ENCODE measurements at regions not wholly inside any gene's neighbourhood (a gene's known extent, or its start where the extent isn't known, plus 50 kb on each side); places are given as distances from the start of the nearest gene placed in this dataset.

DNA sequence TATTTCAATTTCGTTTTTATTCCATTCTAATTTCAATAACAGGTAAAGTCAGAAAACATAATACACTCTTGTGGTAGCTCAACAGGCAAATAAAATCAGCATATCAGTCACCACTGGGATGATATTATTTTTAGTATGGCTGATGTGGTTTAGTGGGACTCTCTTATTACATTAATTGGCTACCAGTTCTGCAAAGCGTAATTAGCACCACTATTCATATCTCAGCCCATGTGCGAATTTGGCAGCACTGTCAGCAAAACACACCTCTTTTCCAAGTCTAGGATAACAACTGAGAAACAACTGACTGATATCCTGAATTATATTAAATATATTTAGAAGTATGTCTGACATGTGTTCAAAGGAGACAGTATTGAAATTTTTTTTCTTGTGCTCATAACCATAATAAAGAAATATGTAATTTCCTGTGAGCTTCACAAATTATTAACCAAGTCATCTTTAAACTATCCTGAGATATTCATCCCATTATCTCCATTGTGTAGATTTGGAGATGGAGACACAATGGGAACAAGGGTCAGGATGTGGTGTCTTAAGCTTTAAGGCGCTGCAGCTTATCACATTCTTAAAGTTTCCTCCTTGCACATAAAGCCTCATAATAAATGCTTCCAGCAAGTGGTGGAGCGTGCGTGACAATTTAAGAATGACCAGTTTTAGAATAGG, 212.4 kb downstream of the TLE1 start:
- BruUV-seq (replicated peaks): no TSS peak
- no peaks in the 10 kb centered on the region for H3K27me3 Mint-ChIP-seq (ENCODE audit: unreplicated experiment)

DNA sequence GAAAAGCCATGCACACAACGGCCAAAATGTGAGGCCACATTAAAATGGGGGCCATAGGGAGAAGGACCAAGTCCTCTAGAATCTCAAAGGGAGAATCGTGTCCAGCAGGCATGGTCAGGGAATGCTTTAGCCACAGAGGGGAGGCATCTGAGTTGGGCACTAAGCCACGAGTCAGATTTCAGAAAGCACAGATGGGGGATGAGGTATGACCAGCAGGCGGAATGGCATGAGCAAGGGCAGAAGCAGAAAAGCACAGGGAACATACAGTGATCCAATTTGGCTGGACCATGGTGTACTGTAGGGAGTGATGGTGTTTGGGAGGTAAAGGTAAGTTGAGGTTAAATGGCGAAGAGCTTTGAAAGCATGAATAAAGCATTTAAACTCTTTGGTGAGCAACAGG, 214.6 kb downstream of the TLE1 start:
- Mint-ChIP-seq H3K36me3 (ENCODE audit: insufficient read depth, unreplicated experiment) (no peaks in the 10 kb centered on the region), H3K9me3 (ENCODE audit: low read depth, unreplicated experiment) (peaks cover 5% of the 10 kb centered on the region), H3K27ac (ENCODE audit: unreplicated experiment) (no peak overlapping the region), H3K4me3 (ENCODE audit: low read depth, unreplicated experiment) (no peak overlapping the region), H3K4me1 (ENCODE audit: low read depth, unreplicated experiment) (peaks cover 14% of the 10 kb centered on the region), H3K27me3 (ENCODE audit: unreplicated experiment) (no peaks in the 10 kb centered on the region)
- TF ChIP-seq, protein P1, sequence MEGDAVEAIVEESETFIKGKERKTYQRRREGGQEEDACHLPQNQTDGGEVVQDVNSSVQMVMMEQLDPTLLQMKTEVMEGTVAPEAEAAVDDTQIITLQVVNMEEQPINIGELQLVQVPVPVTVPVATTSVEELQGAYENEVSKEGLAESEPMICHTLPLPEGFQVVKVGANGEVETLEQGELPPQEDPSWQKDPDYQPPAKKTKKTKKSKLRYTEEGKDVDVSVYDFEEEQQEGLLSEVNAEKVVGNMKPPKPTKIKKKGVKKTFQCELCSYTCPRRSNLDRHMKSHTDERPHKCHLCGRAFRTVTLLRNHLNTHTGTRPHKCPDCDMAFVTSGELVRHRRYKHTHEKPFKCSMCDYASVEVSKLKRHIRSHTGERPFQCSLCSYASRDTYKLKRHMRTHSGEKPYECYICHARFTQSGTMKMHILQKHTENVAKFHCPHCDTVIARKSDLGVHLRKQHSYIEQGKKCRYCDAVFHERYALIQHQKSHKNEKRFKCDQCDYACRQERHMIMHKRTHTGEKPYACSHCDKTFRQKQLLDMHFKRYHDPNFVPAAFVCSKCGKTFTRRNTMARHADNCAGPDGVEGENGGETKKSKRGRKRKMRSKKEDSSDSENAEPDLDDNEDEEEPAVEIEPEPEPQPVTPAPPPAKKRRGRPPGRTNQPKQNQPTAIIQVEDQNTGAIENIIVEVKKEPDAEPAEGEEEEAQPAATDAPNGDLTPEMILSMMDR (IDR thresholded peaks at IDR 0.05; ENCODE audit: unreplicated experiment): no peak
- no peak for DNase-seq
- BruUV-seq (replicated peaks): no TSS peak
- CTCF ChIA-PET: no interaction called here
- intact Hi-C loops (cut with micrococcal nuclease; ENCODE audit: unreplicated experiment): no loop called here

More for the DNA sequence above, 212.4 kb downstream of the TLE1 start:
- Mint-ChIP-seq H3K4me1 (ENCODE audit: low read depth, unreplicated experiment) (peaks cover 14% of the 10 kb centered on the region), H3K27ac (ENCODE audit: unreplicated experiment) (no peak overlapping the region), H3K4me3 (ENCODE audit: low read depth, unreplicated experiment) (no peak overlapping the region), H3K9me3 (ENCODE audit: low read depth, unreplicated experiment) (peaks cover 5% of the 10 kb centered on the region), H3K36me3 (ENCODE audit: insufficient read depth, unreplicated experiment) (no peaks in the 10 kb centered on the region)
- intact Hi-C loops (cut with micrococcal nuclease; ENCODE audit: unreplicated experiment): no loop called here
- DNase-seq: no peak
- CTCF ChIA-PET: interaction anchor here (0.6 kb wide), 1 partner anchor 212 kb away, joined by 3 read pairs; the partner anchor contains the start of gene TLE1
- TF ChIP-seq, protein P1 (IDR thresholded peaks at IDR 0.05; ENCODE audit: unreplicated experiment): no peak

DNA sequence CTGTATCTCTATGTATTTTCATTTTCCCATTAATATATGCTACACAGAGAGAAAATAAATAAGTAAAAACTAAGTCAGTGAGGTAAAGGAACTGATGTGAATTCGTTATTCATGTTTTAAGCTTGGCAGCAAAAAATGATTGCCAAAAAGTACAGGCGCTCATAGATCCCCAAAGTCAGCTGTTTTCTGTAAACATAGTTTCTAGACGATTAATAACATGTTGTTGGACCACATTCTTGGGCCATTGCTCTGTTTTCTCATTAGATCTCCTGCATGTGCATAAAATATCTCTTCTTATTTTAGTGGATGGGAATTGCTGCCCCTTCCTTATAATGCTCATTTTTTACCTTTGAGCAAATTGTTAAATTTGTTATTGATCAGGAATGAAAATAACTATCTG, 215.2 kb downstream of the TLE1 start:
- H3K4me3 Mint-ChIP-seq (ENCODE audit: low read depth, unreplicated experiment): no peak overlapping the region
- no TSS peak for BruUV-seq (replicated peaks)

DNA sequence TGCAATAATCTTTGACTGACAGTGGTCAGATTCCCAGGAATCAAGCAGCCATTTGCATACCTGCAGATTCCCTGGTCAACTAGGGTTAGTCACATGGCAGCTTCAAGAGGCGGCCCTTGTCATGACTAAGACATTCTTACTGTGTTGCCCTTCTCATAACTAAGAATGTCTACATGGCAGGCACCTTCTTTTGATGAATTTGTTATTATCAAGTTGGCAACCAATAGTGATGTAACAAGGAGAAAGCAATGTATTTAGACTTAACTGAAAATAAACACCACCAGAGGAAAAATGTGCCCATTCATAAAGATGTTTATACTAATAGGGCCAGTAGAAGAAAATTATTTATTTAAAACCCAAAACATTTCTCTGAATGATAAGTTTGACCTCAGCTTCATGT, 215.6 kb downstream of the TLE1 start:
- intact Hi-C loops (cut with micrococcal nuclease; ENCODE audit: unreplicated experiment): no loop called here
- no peak for DNase-seq
- Mint-ChIP-seq H3K4me3 (ENCODE audit: low read depth, unreplicated experiment) (no peak overlapping the region), H3K4me1 (ENCODE audit: low read depth, unreplicated experiment) (peaks cover 14% of the 10 kb centered on the region), H3K27me3 (ENCODE audit: unreplicated experiment) (no peaks in the 10 kb centered on the region), H3K36me3 (ENCODE audit: insufficient read depth, unreplicated experiment) (no peaks in the 10 kb centered on the region), H3K9me3 (ENCODE audit: low read depth, unreplicated experiment) (peaks cover 5% of the 10 kb centered on the region), H3K27ac (ENCODE audit: unreplicated experiment) (no peak overlapping the region)
- BruUV-seq (replicated peaks): no TSS peak
- TF ChIP-seq, protein P1 (IDR thresholded peaks at IDR 0.05; ENCODE audit: unreplicated experiment): no peak
- CTCF ChIA-PET: no interaction called here

More for the DNA sequence above, 215.2 kb downstream of the TLE1 start:
- CTCF ChIA-PET: no interaction called here
- Mint-ChIP-seq H3K27ac (ENCODE audit: unreplicated experiment) (no peak overlapping the region), H3K27me3 (ENCODE audit: unreplicated experiment) (no peaks in the 10 kb centered on the region), H3K4me1 (ENCODE audit: low read depth, unreplicated experiment) (peaks cover 14% of the 10 kb centered on the region), H3K36me3 (ENCODE audit: insufficient read depth, unreplicated experiment) (no peaks in the 10 kb centered on the region), H3K9me3 (ENCODE audit: low read depth, unreplicated experiment) (peaks cover 5% of the 10 kb centered on the region)
- intact Hi-C loops (cut with micrococcal nuclease; ENCODE audit: unreplicated experiment): no loop called here
- TF ChIP-seq, protein P1 (IDR thresholded peaks at IDR 0.05; ENCODE audit: unreplicated experiment): no peak
- DNase-seq: no peak
